ENCODE measurements at regions not wholly inside any gene's neighbourhood (a gene's known extent, or its start where the extent isn't known, plus 50 kb on each side); places are given as distances from the start of the nearest gene placed in this dataset.
A peak's percentile ranks its signal among the peaks of the same experiment; 100 is the strongest.

- H3K4me3 Mint-ChIP-seq: no peak overlapping the region
These were observed 199.5 kb upstream of the PMFBP1 start for GRCh38 chr16:72371307-72372086.

DNA sequence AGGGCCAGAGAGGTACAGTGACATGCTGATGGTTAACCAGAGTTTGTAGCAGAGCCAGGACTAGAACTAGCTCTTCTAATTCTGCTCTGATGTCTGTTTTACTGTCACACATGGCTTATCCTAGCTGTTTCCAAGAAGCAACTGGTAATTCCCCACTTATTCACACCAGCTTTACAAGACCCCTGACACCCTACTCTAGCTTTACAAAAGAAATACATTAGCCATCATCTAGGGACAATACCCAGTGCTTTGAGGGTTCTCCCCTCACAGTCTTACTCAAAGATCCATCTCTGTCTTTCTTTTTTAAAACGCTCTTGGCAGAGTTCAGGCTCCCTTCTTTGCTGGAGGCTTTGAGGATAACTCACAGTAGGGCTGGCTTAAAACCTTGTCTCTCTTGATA is 197.3 kb upstream of the PMFBP1 start:
- Mint-ChIP-seq H3K4me1 (peaks cover 13% of the 10 kb centered on the region), H3K36me3 (ENCODE audit: low read depth) (peaks cover 8% of the 10 kb centered on the region), H3K4me3 (no peak overlapping the region), H3K27ac (ENCODE audit: unreplicated experiment) (no peak overlapping the region), H3K9me3 (peaks cover 6% of the 10 kb centered on the region), H3K27me3 (ENCODE audit: low read depth) (no peaks in the 10 kb centered on the region)
- TF ChIP-seq CTCF (conservative IDR thresholded peaks at IDR 0.05): no peak
- no peak for DNase-seq (ENCODE audit: low read depth, low spot score)

More at GRCh38 chr16:72371307-72372086, 199.5 kb upstream of the PMFBP1 start:
- H3K27me3 Mint-ChIP-seq (ENCODE audit: low read depth): no peaks in the 10 kb centered on the region
- no peak for TF ChIP-seq CTCF (conservative IDR thresholded peaks at IDR 0.05)
- H3K27ac Mint-ChIP-seq (ENCODE audit: unreplicated experiment): peak overlapping the region; percentile 12
- peaks cover 2% of the 10 kb centered on the region for H3K36me3 Mint-ChIP-seq (ENCODE audit: low read depth)
- DNase-seq (ENCODE audit: low read depth, low spot score): no peak
- H3K9me3 Mint-ChIP-seq: peaks cover 2% of the 10 kb centered on the region
- H3K4me1 Mint-ChIP-seq: peaks cover 13% of the 10 kb centered on the region

- DNase-seq (ENCODE audit: low read depth, low spot score): no peak
- Mint-ChIP-seq H3K4me3 (no peak overlapping the region), H3K27ac (ENCODE audit: unreplicated experiment) (no peak overlapping the region), H3K9me3 (peaks cover 6% of the 10 kb centered on the region), H3K36me3 (ENCODE audit: low read depth) (peaks cover 10% of the 10 kb centered on the region), H3K4me1 (peaks cover 17% of the 10 kb centered on the region), H3K27me3 (ENCODE audit: low read depth) (no peaks in the 10 kb centered on the region)
- no peak for TF ChIP-seq CTCF (conservative IDR thresholded peaks at IDR 0.05)
These were observed 195.9 kb upstream of the PMFBP1 start for GRCh38 chr16:72367851-72368250.

GRCh38 chr16:72362973-72363372 is 191.0 kb upstream of the PMFBP1 start:
- Mint-ChIP-seq H3K27ac (ENCODE audit: unreplicated experiment) (no peak overlapping the region), H3K36me3 (ENCODE audit: low read depth) (peaks cover 10% of the 10 kb centered on the region), H3K9me3 (peaks cover 6% of the 10 kb centered on the region), H3K4me1 (peaks cover 10% of the 10 kb centered on the region), H3K27me3 (ENCODE audit: low read depth) (no peaks in the 10 kb centered on the region), H3K4me3 (no peak overlapping the region)
- DNase-seq (ENCODE audit: low read depth, low spot score): no peak
- TF ChIP-seq CTCF (conservative IDR thresholded peaks at IDR 0.05): no peak

- no peak for TF ChIP-seq CTCF (conservative IDR thresholded peaks at IDR 0.05)
- H3K9me3 Mint-ChIP-seq: peaks cover 4% of the 10 kb centered on the region
- peaks cover 9% of the 10 kb centered on the region for H3K36me3 Mint-ChIP-seq (ENCODE audit: low read depth)
- no peak overlapping the region for H3K27ac Mint-ChIP-seq (ENCODE audit: unreplicated experiment)
- H3K27me3 Mint-ChIP-seq (ENCODE audit: low read depth): no peaks in the 10 kb centered on the region
- H3K4me3 Mint-ChIP-seq: no peak overlapping the region
- DNase-seq (ENCODE audit: low read depth, low spot score): no peak
- H3K4me1 Mint-ChIP-seq: peaks cover 10% of the 10 kb centered on the region
These were observed 190.5 kb upstream of the PMFBP1 start for GRCh38 chr16:72362476-72362875.

Measured in neural crest cell (in vitro differentiated cells).